GM12801 (cell line): ENCODE measurements at regions not wholly inside any gene's neighbourhood (a gene's known extent, or its start where the extent isn't known, plus 50 kb on each side); places are given as distances from the start of the nearest gene placed in this dataset.

Experiments used
- CTCF ChIP-seq: IDR thresholded peaks from one replicate; pipeline ENCODE4 v1.5.1; 2011; ENCODE audit warnings: control low read depth; ENCODE audit not compliant: insufficient read length; ENCODE audit errors: extremely low read depth

DNA sequence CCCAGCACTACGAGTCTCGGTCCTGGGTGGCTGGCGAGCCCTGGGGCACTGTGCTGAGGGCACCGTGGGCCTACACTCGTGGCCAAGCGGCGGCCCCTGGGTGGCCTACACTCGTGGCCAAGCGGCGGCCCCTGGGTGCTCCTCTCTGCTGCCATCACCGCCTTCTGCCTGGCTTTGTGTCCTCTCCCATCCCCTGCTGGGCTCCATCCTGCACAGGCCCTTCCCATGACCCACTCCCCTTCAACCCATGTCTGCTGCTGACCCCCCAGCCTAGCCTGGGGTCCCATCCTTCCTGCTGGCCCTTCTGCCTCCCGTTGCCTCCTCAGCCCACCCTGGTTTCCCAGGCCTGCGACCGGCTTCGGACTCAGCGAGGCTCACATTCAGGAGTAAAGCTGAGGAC lies 87.4 kb upstream of the CLDN5 start:
- TF ChIP-seq CTCF = no peak

DNA sequence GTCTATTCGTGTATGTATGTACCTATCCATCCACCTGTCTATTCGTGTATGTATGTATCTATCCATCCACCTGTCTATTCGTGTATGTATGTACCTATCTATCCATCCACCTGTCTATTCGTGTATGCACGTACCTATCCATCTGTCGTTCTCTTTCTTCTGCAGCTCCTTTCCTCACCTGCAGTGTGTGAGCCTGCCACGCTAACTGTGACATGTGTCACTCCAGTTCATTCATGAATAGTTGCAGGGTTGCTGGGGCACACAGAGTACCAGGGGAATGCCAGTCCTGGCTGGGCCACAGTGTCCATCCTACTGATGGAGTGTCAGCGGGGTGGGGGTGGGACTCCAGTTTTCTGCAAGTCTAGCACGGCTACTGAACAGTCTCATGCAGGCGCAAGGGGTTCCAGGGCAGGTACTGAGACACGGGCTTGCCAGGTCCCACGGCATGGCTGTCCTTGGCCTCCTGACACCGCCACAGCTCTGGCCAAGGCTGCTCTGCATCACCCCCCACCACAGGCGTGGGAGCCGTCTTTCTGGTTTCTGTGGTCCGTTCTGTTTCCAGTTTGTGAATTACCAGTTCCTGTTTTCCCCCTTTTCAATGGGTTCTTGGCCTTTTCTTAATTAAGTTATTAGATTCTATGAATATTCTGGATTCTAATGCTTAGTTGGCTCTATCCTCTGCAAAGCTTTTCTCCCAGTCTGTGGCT lies 88.8 kb upstream of the CLDN5 start:
- no peak for TF ChIP-seq CTCF

DNA sequence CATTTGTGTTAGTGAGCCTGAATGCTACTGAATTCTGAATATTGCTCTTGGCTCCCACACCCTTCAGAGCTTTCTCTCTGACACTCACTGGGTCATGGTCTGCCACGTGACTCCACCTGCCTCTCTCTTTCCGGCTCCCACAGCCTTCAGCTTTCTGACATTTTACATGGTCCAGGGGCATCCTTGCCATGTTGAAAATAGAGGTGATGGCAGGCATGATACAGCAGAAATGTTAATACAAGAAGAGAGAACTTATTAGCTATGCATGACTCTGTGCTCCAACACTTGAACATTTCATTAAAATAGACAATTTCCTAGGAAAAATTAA lies 90.3 kb upstream of the CLDN5 start:
- TF ChIP-seq CTCF = no peak

DNA sequence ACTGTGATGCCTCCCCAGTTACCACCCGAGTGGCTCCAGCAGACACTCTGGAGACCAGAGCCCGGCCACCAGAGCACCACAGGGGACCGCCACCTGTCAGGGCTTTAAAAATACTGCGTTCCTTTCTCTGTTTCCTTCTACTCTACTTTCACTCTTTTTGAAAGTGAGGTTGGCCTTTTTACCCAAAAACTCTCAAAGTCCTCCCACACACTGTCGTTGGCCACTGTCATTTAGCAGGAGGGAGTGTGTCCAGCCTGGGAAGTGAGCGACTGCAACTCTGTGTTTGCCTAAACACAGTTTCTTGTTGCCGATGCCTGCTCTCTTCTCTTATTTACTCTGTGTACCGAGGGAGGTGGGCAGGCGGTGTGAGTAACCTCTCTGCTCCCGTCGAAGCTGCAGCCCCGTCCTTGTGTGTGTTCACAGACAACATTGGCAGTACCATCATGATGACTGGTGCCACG lies 90.8 kb upstream of the CLDN5 start:
- TF ChIP-seq CTCF = no peak

DNA sequence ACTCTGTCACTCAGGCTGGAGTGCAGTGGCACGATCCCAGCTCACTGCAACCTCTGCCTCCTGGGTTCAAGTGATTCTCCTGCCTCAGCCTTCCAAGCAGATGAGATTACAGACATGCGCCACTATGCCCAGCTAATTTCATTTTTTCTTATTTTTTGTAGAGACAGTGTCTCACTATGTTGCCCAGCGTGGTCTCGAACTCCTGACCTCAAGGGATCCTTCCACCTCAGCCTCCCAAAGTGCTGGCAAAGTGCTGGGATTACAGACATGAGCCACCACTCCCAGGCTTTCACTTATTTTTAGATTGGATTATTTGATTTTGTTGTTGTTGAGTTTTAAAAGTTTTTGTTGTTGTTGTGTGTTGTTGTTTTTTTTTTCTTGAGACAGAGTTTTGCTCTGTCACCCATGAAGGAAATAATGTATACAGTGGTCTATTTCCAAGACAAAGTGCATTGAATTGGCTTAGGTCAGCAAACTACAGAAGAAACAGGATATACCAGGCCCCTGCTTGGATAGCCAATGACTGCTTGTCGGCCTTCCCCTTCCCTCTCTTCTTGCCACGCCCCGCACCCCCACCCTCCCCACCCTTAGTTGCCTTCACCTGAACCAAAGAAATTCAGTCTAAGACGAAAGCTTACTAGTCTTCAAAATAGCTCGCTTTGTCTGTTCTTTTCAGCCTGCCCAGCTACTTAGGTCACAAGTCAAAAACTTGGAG lies 91.8 kb upstream of the CLDN5 start:
- TF ChIP-seq CTCF = no peak

GRCh38 chr22:19619144-19620009 lies 94.9 kb upstream of the SEPTIN5 start:
- TF ChIP-seq CTCF = no peak

DNA sequence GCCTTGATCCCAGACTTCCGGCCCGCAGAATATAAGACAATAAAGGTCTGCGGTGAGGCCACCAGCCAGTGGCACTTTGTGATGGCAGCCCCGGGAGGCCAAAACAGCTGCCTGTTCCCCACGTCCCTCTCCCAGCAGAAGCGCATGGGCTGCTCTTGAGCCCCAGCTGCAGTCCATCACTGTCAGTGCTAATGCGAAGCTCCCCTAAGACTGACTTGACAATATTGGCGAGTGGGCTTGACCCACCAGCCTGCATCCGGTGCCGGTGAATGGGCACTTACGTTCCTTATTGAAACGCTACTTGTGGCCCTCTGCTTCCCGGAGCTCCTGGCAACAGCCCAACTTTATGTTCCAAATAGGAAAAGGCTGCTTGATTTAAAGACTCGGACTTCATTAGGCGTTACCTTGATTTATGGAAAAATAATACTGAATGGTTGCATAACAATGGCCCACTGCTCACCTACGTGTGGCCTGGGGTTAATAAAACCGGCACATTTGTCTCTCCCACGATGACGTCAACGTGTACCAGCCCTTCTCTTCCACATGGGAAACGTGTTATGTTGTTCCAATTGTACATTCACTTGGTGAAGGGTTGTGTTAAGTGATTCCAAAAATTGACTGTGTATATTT lies 93.4 kb upstream of the SEPTIN5 start:
- no peak for TF ChIP-seq CTCF
